ENCODE measurements at regions not wholly inside any gene's neighbourhood (a gene's known extent, or its start where the extent isn't known, plus 50 kb on each side); places are given as distances from the start of the nearest gene placed in this dataset.

- no peak for TF ChIP-seq CTCF (IDR thresholded peaks at IDR 0.05)
- TF ChIP-seq POLR2A (IDR thresholded peaks at IDR 0.05), result no peak
Measured at GRCh38 chr4:12586242-12587006, 897.7 kb downstream of the RAB28 start.
